ENCODE measurements at regions not wholly inside any gene's neighbourhood (a gene's known extent, or its start where the extent isn't known, plus 50 kb on each side); places are given as distances from the start of the nearest gene placed in this dataset.
"Not testable (repeated sequence)": the region's sequence is repeated elsewhere in the genome, so short reads cannot be mapped to it uniquely, and the experiment has no call there.

DNA sequence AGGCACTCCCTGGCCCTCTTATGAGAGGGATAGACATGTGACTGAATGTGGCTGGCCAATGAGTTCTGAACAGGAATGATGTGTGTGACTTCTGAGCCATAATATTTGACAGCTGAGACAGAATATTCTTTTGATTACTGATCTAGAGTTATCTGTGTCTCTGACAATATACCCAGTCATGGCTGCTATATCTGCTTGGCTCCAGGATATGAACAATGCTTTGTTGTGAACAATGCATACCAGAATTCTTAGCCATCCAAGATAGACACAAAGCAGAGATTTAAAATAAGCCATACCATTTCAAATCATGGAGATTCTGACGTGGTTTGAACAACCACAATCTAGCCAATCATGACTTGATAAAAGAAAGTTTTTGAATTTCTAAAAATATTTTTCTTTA is 840.3 kb upstream of the SEMA6A start:
- ATAC-seq = no peak
- intact Hi-C loops (cut with DNase I) = no loop called here

DNA sequence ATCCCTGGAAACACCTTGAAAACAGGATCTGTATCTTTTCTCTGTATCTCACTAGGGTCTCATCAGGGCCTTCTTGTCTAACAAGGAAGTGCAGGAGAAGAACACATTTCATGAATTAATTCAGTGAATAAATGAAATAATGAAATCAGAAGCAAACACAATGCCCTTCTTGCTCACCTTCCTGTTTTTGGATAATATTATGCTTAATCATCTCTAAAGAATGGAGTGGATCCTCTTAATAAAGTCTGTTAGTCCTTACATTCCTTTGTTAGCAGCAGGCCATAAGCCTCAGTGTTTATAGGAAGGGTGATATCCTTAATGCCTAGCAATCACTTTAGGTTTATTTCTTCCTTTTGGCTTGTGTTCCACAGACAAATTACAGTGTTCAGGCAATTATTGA is 837.1 kb upstream of the SEMA6A start:
- ATAC-seq (no peak), DNase-seq (ENCODE audit: low spot score) (no peak)
- intact Hi-C loops (cut with DNase I) = no loop called here

More for the DNA sequence above, 840.3 kb upstream of the SEMA6A start:
- DNase-seq (ENCODE audit: low spot score) = no peak

DNA sequence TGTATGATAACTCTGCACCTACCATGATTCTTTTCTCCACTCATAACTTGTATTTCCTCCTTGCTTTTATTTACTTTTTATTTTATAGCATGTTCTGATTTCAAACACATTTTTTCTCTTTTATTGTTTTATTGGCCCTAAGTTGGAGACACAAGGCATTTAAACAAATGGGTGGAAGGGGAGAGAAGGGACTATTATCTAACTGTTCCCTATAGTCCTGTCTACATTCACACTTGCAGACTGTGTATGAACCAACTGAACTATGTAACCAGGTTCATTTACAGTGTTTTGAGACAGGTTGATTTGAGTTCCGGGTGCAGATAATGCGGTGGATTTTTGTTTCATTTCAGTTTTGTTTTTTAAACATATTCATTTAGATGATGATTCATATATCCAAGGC is 830.6 kb upstream of the SEMA6A start:
- intact Hi-C loops (cut with DNase I) = no loop called here
- ATAC-seq = no peak
- DNase-seq (ENCODE audit: low spot score) = no peak

DNA sequence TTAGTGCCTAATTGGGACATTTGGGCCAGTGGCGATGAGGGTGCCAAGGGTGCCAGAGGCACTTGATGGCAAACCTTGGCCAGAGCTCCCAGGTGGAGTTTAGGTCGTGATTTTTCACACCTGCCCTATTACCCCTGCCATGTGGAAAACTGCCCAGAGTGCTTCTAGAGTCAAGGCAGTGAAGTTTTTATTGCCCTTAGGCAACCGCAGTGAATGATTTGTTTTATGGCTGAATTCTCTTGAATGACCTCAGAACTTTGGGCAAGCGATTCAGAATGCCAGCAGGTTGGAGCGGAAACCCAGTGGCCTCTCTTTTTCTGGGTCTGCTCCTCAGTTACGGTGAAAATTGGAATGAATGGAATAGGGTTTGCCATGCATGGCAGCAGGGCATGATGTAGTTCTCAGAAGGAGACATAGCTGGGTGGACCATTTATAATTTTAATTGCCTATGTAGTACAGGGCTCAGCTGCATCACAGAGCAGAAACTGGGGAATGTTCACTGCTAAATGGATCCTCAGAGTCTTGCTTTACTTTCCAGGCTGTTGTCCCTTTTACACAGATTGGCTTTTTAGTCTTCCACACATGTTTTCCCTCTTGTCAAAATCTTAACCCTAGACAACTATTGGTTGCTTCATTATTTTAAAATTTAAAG is 820.0 kb upstream of the SEMA6A start:
- DNase-seq (ENCODE audit: low spot score) (no peak), ATAC-seq (no peak)
- intact Hi-C loops (cut with DNase I) = no loop called here

DNA sequence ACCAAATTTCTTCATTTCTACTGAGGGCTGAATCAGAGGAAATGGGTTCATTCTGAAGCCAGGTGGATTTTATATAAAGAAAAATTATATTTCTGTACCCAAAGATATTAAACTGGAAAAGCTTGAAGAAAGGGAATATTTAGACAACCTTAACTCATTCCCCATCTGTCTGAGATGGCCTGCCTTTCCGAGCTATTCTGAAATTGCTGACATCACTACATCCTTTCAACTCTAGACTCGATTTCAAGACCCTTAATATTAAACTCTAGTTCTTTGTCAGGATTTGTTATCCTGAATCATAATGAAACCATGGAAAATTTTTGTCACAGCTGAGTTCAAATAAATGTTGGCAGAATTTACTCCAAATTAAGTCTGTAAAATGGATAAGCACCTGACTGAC is 818.5 kb upstream of the SEMA6A start:
- ATAC-seq = no peak
- intact Hi-C loops (cut with DNase I) = no loop called here
- no peak for DNase-seq (ENCODE audit: low spot score)

DNA sequence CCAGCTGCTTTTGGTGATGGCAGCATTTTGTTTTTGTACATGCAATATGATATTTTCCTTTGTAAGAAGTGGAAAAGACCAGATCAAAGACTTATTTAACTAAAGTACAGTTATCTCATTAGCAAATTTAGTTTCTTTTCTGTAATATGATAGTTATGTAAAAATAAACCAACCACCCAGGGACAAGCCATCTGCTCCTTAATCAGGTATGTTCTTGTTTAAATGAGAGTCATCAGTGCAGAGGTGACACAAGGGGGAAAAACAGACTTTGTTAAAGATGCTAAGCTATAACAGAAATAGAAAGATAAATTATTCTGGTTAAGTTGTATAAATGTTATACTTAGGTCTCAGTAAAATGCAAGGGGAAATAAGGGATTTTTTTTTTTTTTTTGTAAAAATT is 805.7 kb upstream of the SEMA6A start:
- no peak for DNase-seq (ENCODE audit: low spot score)
- intact Hi-C loops (cut with DNase I) = no loop called here

DNA sequence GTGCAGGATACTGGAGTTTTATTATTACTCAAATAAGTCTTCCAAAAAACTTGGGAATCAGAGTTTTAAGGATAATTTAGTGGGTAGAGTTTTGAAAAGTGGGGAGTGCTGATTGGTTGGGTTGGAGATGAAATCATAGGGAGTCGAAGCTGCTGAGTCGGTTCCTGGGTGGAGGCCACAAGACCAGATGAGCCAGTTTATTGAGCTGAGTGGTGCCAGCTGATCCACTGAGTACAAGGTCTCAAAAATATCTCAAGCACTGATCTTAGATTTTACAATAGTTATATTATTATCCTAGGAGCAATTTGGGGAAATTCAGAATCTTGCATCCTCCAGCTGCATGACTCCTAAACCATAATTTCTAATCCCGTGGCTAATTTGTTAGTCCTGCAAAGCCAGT is 804.9 kb upstream of the SEMA6A start:
- DNase-seq (ENCODE audit: low spot score) (no peak), ATAC-seq (no peak)
- intact Hi-C loops (cut with DNase I) = no loop called here

More for the DNA sequence above, 805.7 kb upstream of the SEMA6A start:
- ATAC-seq = no peak

DNA sequence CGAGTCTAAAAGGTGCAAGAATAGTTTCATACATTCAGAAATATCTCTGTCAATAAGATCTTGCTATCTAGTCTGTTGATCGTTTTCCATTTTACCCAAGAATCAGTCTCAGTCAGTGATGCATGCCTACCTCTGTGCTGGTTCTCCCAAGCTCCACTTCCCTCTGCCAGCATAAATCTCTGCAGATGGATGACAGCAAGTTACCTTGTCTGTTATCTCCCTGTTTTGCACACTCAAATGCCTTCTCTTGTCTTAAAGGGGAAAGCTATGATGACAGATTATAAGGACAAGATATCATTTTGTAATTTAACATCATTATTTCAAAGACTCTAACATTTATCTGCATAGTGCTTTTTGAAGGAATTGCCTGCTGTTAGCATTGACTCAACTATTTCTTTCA is 802.1 kb upstream of the SEMA6A start:
- intact Hi-C loops (cut with DNase I) = no loop called here
- no peak for ATAC-seq

DNA sequence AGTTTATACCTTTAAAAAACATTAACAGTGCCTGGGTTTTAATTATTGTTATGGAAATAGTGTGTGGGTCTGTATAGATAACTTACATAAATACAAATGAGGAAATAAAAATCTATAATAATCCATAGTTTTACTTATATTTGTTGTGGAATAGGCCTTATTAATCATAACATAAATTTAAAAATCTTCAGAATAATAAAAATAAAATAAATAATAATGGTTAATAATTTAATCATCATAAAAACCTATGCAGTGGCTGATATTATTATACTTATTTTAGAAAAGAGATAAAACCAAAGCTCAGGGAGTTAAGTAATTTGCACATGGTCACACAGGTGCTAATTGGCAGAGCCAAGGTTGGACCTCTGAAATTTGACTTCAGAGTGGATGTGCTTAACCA is 785.3 kb upstream of the SEMA6A start:
- intact Hi-C loops (cut with DNase I) = no loop called here
- DNase-seq (ENCODE audit: low spot score) (no peak), ATAC-seq (no peak)

More for the DNA sequence above, 802.1 kb upstream of the SEMA6A start:
- DNase-seq (ENCODE audit: low spot score) = no peak

DNA sequence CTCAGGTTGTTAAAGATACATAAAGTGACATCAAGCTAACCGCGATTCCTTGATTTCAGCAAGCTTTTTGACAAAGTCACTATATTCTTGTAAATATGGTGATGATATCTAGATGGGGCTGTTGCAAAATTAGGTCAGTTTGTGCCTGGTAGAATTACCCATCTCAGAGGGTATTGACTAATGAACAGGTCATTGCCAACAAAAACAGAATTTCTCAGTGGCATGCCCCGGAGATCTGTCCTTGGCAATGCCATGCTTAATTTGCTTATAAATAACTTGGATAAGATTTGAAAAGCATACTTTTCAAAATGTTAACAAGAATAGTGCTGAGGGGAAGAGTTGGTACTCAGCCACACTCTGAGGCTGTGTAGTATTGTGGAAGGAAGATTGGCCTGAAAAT is 783.3 kb upstream of the SEMA6A start:
- DNase-seq (ENCODE audit: low spot score) (no peak), ATAC-seq (no peak)
- intact Hi-C loops (cut with DNase I) = no loop called here

DNA sequence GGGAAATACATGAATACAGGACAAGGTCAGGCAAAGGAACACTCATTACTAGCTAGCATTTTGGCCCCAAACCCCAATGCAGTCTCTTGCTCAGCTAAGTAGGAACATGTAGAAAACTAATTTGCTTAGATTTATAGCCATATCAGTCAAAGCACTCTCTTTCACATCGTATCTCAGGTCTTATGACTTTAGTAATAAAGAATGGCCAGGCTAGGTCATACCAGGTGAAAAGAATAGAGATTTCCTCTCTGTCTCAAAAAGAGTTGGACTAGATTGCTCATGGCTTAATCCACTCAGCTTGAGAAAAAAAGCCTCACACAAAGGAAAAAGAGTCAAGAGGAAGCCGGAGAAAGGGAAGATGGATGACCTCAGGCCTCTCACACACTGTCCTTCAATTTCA is 772.7 kb upstream of the SEMA6A start:
- intact Hi-C loops (cut with DNase I) = no loop called here
- no peak for ATAC-seq
- no peak for DNase-seq (ENCODE audit: low spot score)

DNA sequence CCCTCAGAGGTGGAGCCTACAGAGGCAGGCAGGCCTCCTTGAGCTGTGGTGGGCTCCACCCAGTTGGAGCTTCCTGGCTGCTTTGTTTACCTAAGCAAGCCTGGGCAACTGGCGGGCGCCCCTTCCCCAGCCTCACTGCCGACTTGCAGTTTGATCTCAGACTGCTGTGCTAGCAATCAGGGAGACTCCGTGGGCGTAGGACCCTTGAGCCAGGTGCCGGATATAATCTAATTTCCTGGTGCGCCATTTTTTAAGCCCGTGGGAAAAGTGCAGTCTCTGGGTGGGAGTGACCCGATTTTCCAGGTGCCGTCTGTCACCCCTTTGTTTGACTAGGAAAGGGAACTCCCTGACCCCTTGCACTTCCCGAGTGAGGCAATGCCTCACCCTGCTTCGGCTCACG is 769.1 kb upstream of the SEMA6A start:
- intact Hi-C loops (cut with DNase I); ATAC-seq; DNase-seq (ENCODE audit: low spot score): not testable (repeated sequence)

DNA sequence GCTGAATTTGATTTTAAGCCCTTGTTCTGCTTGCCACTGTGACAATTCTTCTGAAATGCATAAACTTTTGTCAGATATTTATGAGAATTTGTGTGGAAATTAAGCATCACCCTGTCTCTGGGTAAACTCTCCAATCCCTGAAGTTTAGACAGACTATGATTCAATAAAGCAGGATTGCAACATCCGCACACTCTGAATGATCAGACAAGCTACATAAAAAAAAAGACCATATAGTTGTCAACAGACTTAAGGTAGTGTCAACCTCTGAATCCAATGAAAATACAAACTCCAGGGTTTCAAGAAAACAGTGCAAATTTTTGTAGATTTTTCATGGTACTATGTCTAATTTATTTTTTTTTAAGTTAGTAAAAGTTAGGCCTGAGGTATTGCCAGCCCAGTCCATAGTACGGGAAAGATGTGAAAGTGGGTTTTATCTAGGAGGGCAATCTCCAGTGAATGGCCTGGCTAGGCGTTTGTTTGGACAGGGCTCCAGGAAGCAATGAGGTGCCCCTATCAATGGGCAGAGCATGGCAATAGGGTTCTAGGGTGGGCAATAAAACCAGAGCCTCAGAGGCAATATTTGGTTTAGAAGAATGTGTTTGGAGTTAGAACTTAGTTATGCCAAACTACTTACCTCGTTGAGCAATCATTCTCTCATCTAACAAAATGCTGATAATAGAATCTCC is 762.6 kb upstream of the SEMA6A start:
- ATAC-seq = no peak

DNA sequence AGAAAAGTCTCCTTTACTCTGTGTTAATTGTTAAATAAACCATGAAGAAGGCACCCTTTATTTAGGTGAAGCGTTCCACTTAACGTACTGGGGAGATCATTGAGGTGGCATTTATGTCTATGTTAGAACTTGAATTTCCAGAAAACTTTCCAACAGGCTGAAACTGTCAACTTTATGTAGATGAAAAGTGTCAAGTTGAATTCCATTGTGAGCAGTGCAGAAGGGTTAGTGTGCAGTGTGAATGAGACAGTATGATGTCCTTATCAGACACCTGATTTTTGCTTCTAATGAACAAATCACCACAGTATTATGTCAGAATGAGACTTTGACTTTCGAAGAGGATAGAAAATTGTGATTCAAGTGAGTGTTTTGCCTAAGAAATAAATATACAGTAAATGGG is 761.6 kb upstream of the SEMA6A start:
- DNase-seq (ENCODE audit: low spot score) (no peak), ATAC-seq (no peak)
- intact Hi-C loops (cut with DNase I) = no loop called here

More for the DNA sequence above, 762.6 kb upstream of the SEMA6A start:
- DNase-seq (ENCODE audit: low spot score) = no peak
- intact Hi-C loops (cut with DNase I) = no loop called here

DNA sequence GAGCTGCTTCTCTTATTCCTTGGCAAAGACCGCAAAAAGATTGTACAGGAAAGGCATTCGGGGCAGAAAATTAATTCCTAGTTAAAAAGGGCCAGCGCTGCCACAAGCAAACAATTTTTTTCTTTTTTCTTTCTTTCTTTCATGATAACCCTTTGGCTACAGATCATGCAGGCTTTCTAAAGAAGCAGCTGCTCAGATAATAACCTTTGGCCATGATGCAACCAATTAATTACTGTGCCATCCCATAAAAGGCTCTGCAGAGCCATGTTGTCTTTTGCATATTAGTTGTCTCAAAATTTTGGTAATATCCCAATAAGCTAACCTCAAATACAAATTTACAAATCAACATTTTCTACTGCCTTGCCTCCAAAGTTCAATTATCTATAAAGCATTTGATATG is 758.4 kb upstream of the SEMA6A start:
- ATAC-seq (no peak), DNase-seq (ENCODE audit: low spot score) (no peak)
- intact Hi-C loops (cut with DNase I) = no loop called here

DNA sequence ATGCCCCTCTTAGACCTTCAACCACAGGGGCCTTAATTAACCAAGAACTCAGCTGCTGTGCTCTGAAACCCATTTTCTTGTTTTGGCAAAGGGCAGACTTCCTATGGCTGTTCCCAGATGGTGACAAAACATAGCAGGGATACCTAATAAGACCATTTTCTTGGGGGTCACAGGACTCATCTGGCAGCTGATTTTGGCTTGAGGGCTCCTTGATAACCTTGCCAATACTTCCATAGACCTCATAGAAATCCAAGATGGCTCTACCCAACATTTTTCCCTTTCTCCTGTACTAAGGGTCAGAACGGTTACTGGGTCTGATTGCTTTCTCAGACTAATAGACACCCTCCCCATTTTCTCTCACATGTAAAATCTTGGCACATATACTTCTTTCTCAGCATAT is 757.7 kb upstream of the SEMA6A start:
- DNase-seq (ENCODE audit: low spot score) (no peak), ATAC-seq (no peak)
- intact Hi-C loops (cut with DNase I) = no loop called here

DNA sequence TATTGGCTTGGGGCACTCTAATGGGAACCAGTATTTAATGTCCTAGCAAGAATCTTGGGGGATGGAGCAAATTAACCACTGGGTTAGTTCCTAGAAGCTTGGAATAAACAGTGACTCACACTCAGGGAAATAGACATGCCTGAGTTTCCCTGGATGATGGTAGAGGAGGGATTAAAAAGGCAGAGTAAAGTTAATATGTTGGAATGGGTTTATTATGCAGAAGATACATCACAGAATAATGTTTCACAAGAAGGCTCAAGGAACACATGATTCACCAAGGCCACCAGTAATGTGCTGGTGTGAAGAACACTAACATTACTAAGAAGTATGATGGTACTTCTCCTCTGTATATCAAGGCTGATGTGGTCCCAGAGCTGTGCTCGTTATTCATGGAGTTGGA is 752.9 kb upstream of the SEMA6A start:
- intact Hi-C loops (cut with DNase I) = no loop called here

DNA sequence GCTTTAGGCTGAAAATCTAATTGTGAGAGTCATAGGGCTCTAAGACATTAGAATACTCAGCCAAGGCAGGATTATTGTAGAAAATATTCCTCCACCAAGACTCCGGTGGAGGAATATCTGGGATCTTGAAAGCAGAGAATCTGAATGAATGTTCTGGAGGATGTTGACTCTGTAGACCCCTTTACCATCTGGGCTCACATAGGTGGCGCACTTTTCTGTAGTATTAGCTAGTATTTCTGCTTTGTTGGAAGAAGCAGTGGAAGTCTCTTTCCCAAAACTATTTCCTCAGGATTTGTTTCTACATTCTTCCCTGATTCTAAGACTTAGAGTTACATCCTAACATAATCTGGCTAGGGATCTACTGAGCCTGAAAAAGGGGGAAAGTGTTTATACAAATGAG is 752.4 kb upstream of the SEMA6A start:
- intact Hi-C loops (cut with DNase I) = no loop called here
- ATAC-seq = no peak
- DNase-seq (ENCODE audit: low spot score) = no peak

More for the DNA sequence above, 752.9 kb upstream of the SEMA6A start:
- ATAC-seq (no peak), DNase-seq (ENCODE audit: low spot score) (no peak)

DNA sequence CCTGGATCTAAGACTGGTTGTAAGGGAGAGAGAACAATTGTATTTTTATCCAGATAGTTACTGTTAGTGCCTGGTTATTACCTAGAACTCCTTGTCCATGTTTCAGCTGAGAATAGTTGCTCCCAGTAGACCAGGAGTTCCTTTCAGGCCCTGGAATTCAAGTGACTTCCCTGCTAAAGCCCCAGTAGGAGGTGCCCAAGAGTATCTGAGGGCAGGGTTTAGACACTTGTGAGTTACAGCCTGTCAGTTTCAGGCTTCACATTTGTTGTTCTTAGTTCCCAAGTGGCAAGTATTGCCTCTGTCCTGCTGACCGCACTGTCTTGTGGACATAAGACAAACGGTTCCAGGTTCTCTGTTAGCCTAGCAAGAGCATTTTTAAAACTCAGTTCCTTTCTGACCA is 743.9 kb upstream of the SEMA6A start:
- ATAC-seq (no peak), DNase-seq (ENCODE audit: low spot score) (no peak)
- intact Hi-C loops (cut with DNase I) = no loop called here

DNA sequence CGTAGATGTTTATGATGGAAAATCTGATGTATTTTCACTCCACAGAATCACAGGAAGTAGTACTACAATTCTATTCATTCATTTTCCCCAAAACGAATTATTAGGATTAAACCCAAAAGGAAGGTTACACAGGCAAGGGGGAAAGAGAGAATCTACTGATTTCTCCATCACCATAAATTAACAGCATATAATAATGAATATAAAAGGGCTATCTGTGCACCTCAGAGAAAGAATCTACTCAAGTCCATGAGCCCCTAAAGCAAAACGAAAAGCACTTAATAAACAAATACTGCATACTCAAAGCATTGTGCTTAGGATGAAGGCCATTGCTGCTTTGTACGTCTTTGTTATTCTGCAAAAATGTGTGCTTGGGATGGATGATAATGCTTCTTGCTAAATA is 740.5 kb upstream of the SEMA6A start:
- ATAC-seq = no peak
- intact Hi-C loops (cut with DNase I) = no loop called here
- DNase-seq (ENCODE audit: low spot score) = no peak

DNA sequence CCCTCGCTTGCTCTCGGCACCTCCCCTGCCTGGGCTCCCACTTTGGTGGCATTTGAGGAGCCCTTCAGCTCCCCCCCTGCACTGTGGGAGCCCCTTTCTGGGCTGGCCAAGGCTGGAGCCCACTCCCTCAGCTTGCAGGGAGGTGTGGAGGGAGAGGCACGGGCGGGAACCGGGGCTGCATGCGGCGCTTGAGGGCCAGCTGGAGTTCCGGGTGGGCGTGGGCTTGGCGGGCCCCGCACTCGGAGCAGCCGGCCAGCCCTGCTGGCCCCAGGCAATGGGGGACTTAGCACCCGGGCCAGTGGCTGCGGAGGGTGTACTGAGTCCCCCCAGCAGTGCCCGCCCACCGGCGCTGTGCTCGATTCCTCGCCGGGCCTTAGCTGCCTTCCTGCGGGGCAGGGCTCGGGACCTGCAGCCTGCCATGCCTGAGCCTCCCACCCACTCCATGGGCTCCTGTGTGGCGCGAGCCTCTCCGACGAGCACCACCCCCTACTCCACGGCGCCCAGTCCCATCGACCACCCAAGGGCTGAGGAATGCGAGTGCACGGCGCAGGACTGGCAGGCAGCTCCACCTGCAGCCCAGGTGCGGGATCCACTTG is 730.0 kb upstream of the SEMA6A start:
- ATAC-seq; intact Hi-C loops (cut with DNase I); DNase-seq (ENCODE audit: low spot score): not testable (repeated sequence)

Data from sciatic nerve (tissue), 2 donors.